Mesenchymal stem cell (in vitro differentiated cells and primary cell): ENCODE measurements at regions not wholly inside any gene's neighbourhood (a gene's known extent, or its start where the extent isn't known, plus 50 kb on each side); places are given as distances from the start of the nearest gene placed in this dataset.

Source experiments
- DNase-seq: peaks from one replicate; pipeline ENCODE4 v3.0.0-alpha.2; 2013
- H2AFZ ChIP-seq: one replicate; pipeline ENCODE4 v1.6.1; 2013; ENCODE audit warnings: low read depth, mild to moderate bottlenecking, control low read depth, inconsistent platforms, low read length, moderate library complexity
- H2AK5ac ChIP-seq: 2 replicates; pipeline ENCODE4 v1.6.1; 2013; ENCODE audit warnings: low read length, moderate library complexity, mild to moderate bottlenecking, inconsistent platforms; ENCODE audit not compliant: severe bottlenecking
- H2BK120ac ChIP-seq: one replicate; pipeline ENCODE4 v1.6.1; 2013; ENCODE audit warnings: low read depth, mild to moderate bottlenecking, inconsistent platforms, low read length, moderate library complexity
- H2BK12ac ChIP-seq, 2 experiments: one replicate each; pipeline ENCODE4 v1.6.1; 2013; ENCODE audit warnings: inconsistent platforms in 2 of 2, low read length in 2 of 2, mild to moderate bottlenecking in 2 of 2, moderate library complexity in 2 of 2, control low read depth in 1 of 2
- H2BK15ac ChIP-seq: one replicate; pipeline ENCODE4 v1.6.1; 2013; ENCODE audit warnings: mild to moderate bottlenecking, low read depth, inconsistent platforms; ENCODE audit not compliant: poor library complexity, severe bottlenecking
- H2BK5ac ChIP-seq: 2 replicates; pipeline ENCODE4 v1.6.1; 2013; ENCODE audit warnings: low read depth, mild to moderate bottlenecking, low read length, control low read depth, inconsistent platforms; ENCODE audit not compliant: poor library complexity, severe bottlenecking
- H3K14ac ChIP-seq, 2 experiments: one replicate each; pipeline ENCODE4 v1.6.1; 2013; ENCODE audit warnings: inconsistent platforms in 2 of 2, low read length in 2 of 2, control low read depth in 1 of 2, mild to moderate bottlenecking in 1 of 2, moderate library complexity in 1 of 2
- H3K18ac ChIP-seq, 2 experiments: one replicate each; pipeline ENCODE4 v1.6.1; 2013; ENCODE audit warnings: inconsistent platforms in 2 of 2, low read length in 2 of 2, control low read depth in 1 of 2, low read depth in 1 of 2, mild to moderate bottlenecking in 1 of 2
- H3K23ac ChIP-seq, 2 experiments: one replicate each; pipeline ENCODE4 v1.6.1; 2013; ENCODE audit warnings: inconsistent platforms in 2 of 2, low read length in 2 of 2, mild to moderate bottlenecking in 2 of 2, moderate library complexity in 2 of 2, control low read depth in 1 of 2
- H3K27ac ChIP-seq: 2 replicates; pipeline ENCODE4 v1.5.1; 2013; ENCODE audit warnings: mild to moderate bottlenecking, moderate library complexity, low read length, control low read depth, inconsistent platforms; ENCODE audit not compliant: poor library complexity, severe bottlenecking
- H3K27me3 ChIP-seq, 2 experiments: 2 replicates each; pipeline versions ENCODE4 v1.6.1 to v1.7.0; 2013; ENCODE audit warnings: low read length in 2 of 2, mild to moderate bottlenecking in 2 of 2, moderate library complexity in 2 of 2, control low read depth in 1 of 2, inconsistent platforms in 1 of 2; ENCODE audit not compliant: control insufficient read depth in 1 of 2, insufficient read depth in 1 of 2
- H3K36me3 ChIP-seq, 2 experiments: 2 replicates each; pipeline versions ENCODE4 v1.6.1 to v1.7.0; 2013; ENCODE audit warnings: low read length in 2 of 2, control low read depth in 1 of 2, inconsistent platforms in 1 of 2, low read depth in 1 of 2, mild to moderate bottlenecking in 1 of 2; ENCODE audit not compliant: insufficient read depth in 2 of 2, control insufficient read depth in 1 of 2
- H3K4ac ChIP-seq, 2 experiments: one replicate each; pipeline ENCODE4 v1.6.1; 2013; ENCODE audit warnings: inconsistent platforms in 2 of 2, low read length in 2 of 2, mild to moderate bottlenecking in 2 of 2, moderate library complexity in 2 of 2, control low read depth in 1 of 2, low read depth in 1 of 2
- H3K4me1 ChIP-seq: 2 replicates; pipeline ENCODE4 v1.6.1; 2013; ENCODE audit warnings: low read depth, low read length, control low read depth; ENCODE audit not compliant: control insufficient read depth, insufficient read depth
- H3K4me2 ChIP-seq: 2 replicates; pipeline ENCODE4 v1.6.1; 2013; ENCODE audit warnings: low read length, mild to moderate bottlenecking, inconsistent platforms; ENCODE audit not compliant: poor library complexity, severe bottlenecking
- H3K4me3 ChIP-seq, 2 experiments: 2 replicates each; pipeline versions ENCODE4 v1.5.1 to v1.7.0; 2013; ENCODE audit warnings: low read length in 2 of 2, mild to moderate bottlenecking in 2 of 2, control low read depth in 1 of 2, low read depth in 1 of 2; ENCODE audit not compliant: insufficient read depth in 1 of 2
- H3K79me1 ChIP-seq: replicated peaks from 2 replicates; pipeline ENCODE4 v1.6.1; 2013; ENCODE audit warnings: mild to moderate bottlenecking, control low read depth, low read length, inconsistent platforms; ENCODE audit not compliant: poor library complexity, severe bottlenecking
- H3K9ac ChIP-seq: 2 replicates; pipeline ENCODE4 v1.7.0; 2013; ENCODE audit warnings: mild to moderate bottlenecking, low read length, moderate library complexity
- H3K9me3 ChIP-seq: 2 replicates; pipeline ENCODE4 v1.7.0; 2013; ENCODE audit warnings: mild to moderate bottlenecking, low read length; ENCODE audit not compliant: control insufficient read depth
- H4K8ac ChIP-seq: one replicate; pipeline ENCODE4 v1.6.1; 2013; ENCODE audit warnings: inconsistent platforms, mild to moderate bottlenecking, low read length, moderate library complexity
- H4K91ac ChIP-seq: one replicate; pipeline ENCODE4 v1.6.1; 2013; ENCODE audit warnings: mild to moderate bottlenecking, low read length, inconsistent platforms
- WGBS: methylation state at CpG from one replicate; pipeline ENCODE4 v1.1.7; 2013; ENCODE audit warnings: mixed read lengths; 5-methylcytosine and 5-hydroxymethylcytosine counted together

- no peak overlapping the region for H3K4me2 ChIP-seq
- H3K4me1 ChIP-seq: peaks cover 3% of the 10 kb centered on the region
- H3K79me1 ChIP-seq: no peaks in the 10 kb centered on the region
- no peak overlapping the region for H3K14ac ChIP-seq
- H2BK5ac ChIP-seq: no peak overlapping the region
- H4K91ac ChIP-seq: no peak overlapping the region
- no peaks in the 10 kb centered on the region for H3K9me3 ChIP-seq
- no peak overlapping the region for H3K4me3 ChIP-seq
- H3K27ac ChIP-seq: no peak overlapping the region
- DNase-seq: peak; percentile 58
- no peak overlapping the region for H2AFZ ChIP-seq
- no peak overlapping the region for H2BK120ac ChIP-seq
- H3K36me3 ChIP-seq: no peaks in the 10 kb centered on the region
- no peak overlapping the region for H2AK5ac ChIP-seq
- no peak overlapping the region for H3K4ac ChIP-seq
- H3K23ac ChIP-seq: no peak overlapping the region
- WGBS: 41% methylated on average over 3 of the region's 3 CpGs
- no peaks in the 10 kb centered on the region for H3K27me3 ChIP-seq
- H3K9ac ChIP-seq: no peak overlapping the region
- peak overlapping the region in 1 of 2 experiments; percentile 11 for H3K18ac ChIP-seq
- no peak overlapping the region for H4K8ac ChIP-seq
- H2BK15ac ChIP-seq: no peak overlapping the region
- no peak overlapping the region for H2BK12ac ChIP-seq
These were observed 138.7 kb upstream of the MED13L start for GRCh38 chr12:116416166-116416565.

DNA sequence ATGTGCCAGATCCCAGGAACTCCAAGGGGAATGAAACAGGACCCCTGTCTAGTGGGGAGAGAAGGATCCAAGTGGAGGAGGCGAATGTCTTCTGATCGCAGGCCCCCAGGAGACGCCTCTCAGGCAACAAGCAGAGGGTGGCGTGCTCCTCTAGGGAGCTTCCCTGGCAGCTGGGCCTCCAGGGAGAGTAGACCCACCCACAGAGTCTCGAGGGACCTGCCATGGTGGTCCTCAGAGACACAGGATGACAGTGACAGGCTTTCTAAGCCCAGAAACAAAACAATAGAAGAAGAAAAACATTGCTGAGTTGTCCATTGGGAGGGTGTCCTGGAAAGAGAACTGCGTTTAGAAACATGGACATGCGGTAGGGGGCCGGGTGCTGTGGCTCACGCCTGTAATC lies 140.6 kb upstream of the MAP1LC3B2 start:
- H2AK5ac ChIP-seq: no peak overlapping the region
- H3K36me3 ChIP-seq: no peaks in the 10 kb centered on the region
- H3K79me1 ChIP-seq: no peaks in the 10 kb centered on the region
- H2BK5ac ChIP-seq: no peak overlapping the region
- 98% methylated on average over 9 of the region's 9 CpGs for WGBS
- no peak overlapping the region for H3K9ac ChIP-seq
- no peak overlapping the region for H3K4ac ChIP-seq
- peak overlapping the region; percentile 32 to 64 for H2BK12ac ChIP-seq
- H3K27me3 ChIP-seq: no peaks in the 10 kb centered on the region
- H4K91ac ChIP-seq: peak overlapping the region; percentile 70
- H3K4me3 ChIP-seq: no peak overlapping the region
- no peak overlapping the region for H2AFZ ChIP-seq
- peak overlapping the region; percentile 68 for H2BK15ac ChIP-seq
- no peak for DNase-seq
- H3K4me1 ChIP-seq: peaks cover 3% of the 10 kb centered on the region
- H3K4me2 ChIP-seq: no peak overlapping the region
- no peak overlapping the region for H3K14ac ChIP-seq
- no peak overlapping the region for H3K23ac ChIP-seq
- no peak overlapping the region for H4K8ac ChIP-seq
- no peak overlapping the region for H3K27ac ChIP-seq
- peak overlapping the region in 1 of 2 experiments; percentile 52 for H3K18ac ChIP-seq
- H3K9me3 ChIP-seq: peaks cover 7% of the 10 kb centered on the region
- peak overlapping the region; percentile 9 for H2BK120ac ChIP-seq

DNA sequence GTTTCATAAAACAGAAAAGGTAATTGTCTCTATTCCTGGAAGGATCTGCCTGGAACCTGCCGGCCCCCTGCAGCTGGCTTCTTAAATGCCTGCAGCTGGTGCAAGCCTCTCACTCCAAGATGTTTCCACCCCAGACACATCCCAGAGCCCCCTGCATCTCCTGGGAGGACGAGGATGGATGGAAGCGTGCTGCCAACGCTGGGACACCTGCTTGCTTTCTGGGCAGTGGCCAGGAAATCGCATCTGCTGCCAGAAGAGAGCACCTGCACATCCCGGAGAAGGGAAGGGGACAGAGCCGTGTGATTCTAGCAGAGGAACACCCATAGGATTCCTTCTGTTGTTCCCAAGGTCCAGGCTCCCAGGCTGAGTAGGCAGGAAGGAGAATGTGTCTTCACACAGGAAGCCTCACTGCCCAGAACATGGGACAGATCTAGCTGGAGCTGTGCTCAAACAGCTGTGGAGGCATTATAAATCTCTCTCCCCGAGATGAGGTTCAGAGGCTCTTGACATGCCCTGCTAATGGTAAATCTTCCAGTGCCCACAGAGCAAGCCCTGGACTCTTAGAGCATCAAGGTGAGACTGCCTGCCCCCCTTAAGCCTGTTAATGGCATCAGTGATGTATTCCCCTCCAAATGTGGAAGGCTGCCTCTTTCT lies 138.8 kb upstream of the MAP1LC3B2 start:
- peak overlapping the region in 1 of 2 experiments; percentile 68 for H3K14ac ChIP-seq
- peaks cover 3% of the 10 kb centered on the region for H3K4me1 ChIP-seq
- DNase-seq: peak; percentile 47
- H2AFZ ChIP-seq: no peak overlapping the region
- peak overlapping the region in 1 of 2 experiments; percentile 9 for H3K18ac ChIP-seq
- no peak overlapping the region for H2AK5ac ChIP-seq
- no peak overlapping the region for H3K9ac ChIP-seq
- H2BK12ac ChIP-seq: peak overlapping the region in 1 of 2 experiments; percentile 64
- H3K23ac ChIP-seq: no peak overlapping the region
- H3K27me3 ChIP-seq: no peaks in the 10 kb centered on the region
- no peaks in the 10 kb centered on the region for H3K36me3 ChIP-seq
- no peak overlapping the region for H4K8ac ChIP-seq
- H3K4me2 ChIP-seq: no peak overlapping the region
- no peak overlapping the region for H3K4me3 ChIP-seq
- no peak overlapping the region for H3K27ac ChIP-seq
- H3K9me3 ChIP-seq: peaks cover 7% of the 10 kb centered on the region
- H3K4ac ChIP-seq: peak overlapping the region in 1 of 2 experiments; percentile 43
- no peak overlapping the region for H2BK5ac ChIP-seq
- H2BK15ac ChIP-seq: no peak overlapping the region
- H4K91ac ChIP-seq: no peak overlapping the region
- no peak overlapping the region for H2BK120ac ChIP-seq
- WGBS: 65% methylated on average over 8 of the region's 8 CpGs
- no peaks in the 10 kb centered on the region for H3K79me1 ChIP-seq

DNA sequence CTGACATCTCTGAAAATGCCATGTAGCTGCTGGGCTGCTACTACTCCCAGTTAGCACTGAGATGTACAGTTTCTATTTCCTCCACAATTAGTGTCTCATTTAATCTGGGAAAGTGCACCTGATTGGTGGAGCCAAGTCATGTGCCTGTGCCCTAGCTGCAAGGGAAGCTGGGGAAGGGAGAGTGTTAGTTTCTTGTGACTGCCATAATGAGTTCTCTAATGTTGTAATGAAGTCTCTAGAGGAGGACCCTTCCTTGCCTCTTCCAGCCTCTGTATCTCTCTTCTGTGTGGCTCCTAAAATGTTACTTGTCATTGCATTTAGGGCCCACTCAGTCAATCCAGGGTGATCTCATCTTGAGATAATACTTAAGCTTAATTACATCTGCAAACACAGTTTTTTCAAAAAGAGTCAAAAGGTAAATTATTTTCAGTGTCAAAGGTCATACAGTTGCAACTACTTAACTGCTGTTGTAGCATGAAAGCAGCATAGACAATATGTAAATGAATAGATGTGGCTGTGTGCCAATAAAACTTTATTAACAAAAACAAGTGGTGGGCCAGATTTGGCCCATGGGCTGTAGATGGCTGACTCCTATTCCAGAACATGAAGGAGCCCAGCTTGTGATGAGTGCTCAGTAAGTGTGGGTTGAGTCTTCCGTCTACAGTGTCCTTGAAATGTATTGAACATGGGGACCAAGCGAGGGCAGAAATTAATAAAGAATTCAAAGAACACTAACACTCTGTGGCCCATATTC lies 137.2 kb upstream of the MAP1LC3B2 start:
- H3K14ac ChIP-seq: no peak overlapping the region
- H3K4me3 ChIP-seq: no peak overlapping the region
- H2AK5ac ChIP-seq: no peak overlapping the region
- H3K18ac ChIP-seq: peak overlapping the region in 1 of 2 experiments; percentile 58
- H3K9ac ChIP-seq: no peak overlapping the region
- no peak overlapping the region for H3K23ac ChIP-seq
- no peak for DNase-seq
- no peaks in the 10 kb centered on the region for H3K27me3 ChIP-seq
- H2BK5ac ChIP-seq: no peak overlapping the region
- no peak overlapping the region for H4K91ac ChIP-seq
- H3K4me2 ChIP-seq: no peak overlapping the region
- peak overlapping the region; percentile 1 to 67 for H2BK12ac ChIP-seq
- peaks cover 10% of the 10 kb centered on the region for H3K4me1 ChIP-seq
- H3K4ac ChIP-seq: peak overlapping the region in 1 of 2 experiments; percentile 62
- H2BK15ac ChIP-seq: no peak overlapping the region
- H3K36me3 ChIP-seq: no peaks in the 10 kb centered on the region
- WGBS: 100% methylated on average over 2 of the region's 2 CpGs
- peak overlapping the region; percentile 80 for H2BK120ac ChIP-seq
- no peak overlapping the region for H3K27ac ChIP-seq
- H3K79me1 ChIP-seq: no peaks in the 10 kb centered on the region
- peaks cover 7% of the 10 kb centered on the region for H3K9me3 ChIP-seq
- H2AFZ ChIP-seq: no peak overlapping the region
- no peak overlapping the region for H4K8ac ChIP-seq
